Stimulated activated CD8-positive, alpha-beta memory T cell treated with anti-CD3 and anti-CD28 coated beads, Interleukin-2, amount 100 ng/mL, for 48 hours (primary cell): ENCODE measurements at regions not wholly inside any gene's neighbourhood (a gene's known extent, or its start where the extent isn't known, plus 50 kb on each side); places are given as distances from the start of the nearest gene placed in this dataset.

ENCODE experiments used
- DNase-seq, 2 donors: peaks; one replicate each; pipeline ENCODE4 v3.0.0-alpha.2; 2020; ENCODE audit warnings: low read depth in 2 of 2

DNA sequence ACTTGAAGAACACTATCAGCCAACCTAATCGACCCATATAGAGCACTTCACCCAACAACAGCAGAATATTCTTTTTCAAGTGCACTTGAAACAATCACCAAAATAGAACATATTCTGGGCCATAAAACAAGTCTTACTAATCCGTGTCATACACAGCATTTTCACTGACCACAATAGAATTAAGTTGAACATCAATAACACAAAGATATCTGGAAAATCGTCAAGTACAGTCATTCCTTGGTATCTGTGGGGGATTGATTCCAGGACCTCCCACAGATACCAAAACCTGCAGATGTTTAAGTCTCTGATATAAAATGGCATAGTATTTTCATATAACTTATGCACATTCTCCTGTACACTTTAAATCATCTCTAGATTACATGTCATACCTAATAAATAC lies 295.7 kb downstream of the BCL11B start:
- no peak for DNase-seq

DNA sequence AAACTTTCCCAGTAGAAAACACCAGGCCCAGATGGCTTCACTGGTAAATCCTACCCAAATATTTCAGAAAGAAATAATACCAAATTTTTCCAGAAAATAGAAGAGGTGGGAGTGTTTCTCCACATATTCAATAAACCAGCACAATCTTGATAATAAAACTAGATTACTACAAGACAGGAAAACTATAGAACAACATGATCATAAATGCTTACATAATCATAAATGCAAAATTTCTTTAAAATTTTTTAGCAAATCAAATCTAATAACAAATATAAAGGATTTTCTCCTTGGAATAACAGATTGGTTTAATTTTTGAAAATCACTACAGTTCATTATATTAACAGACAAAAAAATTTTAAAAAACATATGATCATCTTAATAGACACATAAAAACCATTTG lies 294.5 kb downstream of the BCL11B start:
- DNase-seq = no peak

DNA sequence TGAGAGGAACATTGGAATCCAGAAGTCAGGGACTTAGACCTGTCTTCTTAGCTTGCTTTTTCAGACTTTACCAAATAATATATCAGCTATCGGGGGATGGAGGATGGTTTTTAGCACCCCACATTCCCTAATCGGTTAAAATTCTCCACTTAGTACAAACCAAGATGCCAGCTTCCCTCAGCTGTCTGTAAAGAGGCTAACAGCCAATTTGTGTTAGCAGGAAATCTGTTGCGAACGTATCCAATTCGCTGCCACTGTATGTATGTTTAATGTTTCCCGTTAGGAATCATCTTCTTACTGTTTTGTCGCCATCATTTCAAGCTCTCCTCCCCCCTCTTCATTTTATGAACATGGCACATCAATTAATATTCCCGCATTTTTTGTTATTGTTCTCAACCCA lies 289.0 kb downstream of the BCL11B start:
- DNase-seq = no peak

DNA sequence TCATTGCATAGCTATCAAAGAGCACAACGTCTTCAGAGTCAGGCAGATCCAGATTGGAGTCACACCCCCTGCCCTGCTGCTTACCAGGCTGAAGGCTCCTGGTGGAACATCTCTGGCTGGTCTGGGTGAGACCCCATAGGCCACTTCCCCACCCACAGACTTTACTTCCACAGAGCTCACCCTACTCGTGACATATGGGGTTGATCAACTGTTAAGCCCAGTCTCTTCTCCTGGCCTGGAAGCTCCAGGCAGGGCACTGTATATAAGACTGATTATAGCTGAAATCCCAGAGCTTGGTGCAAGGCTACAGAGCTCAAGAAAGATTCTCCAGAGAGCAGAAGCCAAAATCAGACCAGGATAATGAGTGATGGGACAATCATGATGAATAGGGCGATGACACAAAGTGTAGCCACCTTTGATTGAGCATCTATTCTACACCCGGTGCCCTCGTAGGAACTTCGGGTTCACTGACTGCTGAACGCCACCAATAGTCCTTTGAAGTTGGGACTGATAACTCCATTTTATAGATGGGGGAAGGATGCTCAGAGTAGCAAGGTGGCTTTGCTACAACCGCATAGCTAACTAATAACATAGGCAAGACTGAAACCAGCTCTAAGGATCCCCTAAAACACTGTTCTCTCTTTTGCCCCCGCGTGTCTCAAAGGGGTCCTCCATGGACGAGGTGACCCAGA lies 287.8 kb downstream of the BCL11B start:
- no peak for DNase-seq

DNA sequence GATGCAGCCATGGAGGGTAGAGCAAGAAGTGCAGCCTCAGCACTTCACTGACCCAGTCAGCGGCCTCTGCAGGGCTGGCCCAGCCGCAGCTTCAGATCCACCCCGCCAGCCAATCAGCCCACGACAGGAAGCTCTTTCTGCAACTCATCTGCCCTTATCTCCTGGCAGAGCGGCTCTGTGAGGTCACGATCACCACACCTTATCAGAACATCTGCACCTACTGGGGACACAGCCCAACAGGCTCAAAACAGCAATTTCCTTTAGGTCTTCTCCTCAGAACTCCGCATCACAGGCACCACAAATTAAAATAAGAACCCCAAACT lies 287.3 kb downstream of the BCL11B start:
- peak; percentile 16 to 53 for DNase-seq

DNA sequence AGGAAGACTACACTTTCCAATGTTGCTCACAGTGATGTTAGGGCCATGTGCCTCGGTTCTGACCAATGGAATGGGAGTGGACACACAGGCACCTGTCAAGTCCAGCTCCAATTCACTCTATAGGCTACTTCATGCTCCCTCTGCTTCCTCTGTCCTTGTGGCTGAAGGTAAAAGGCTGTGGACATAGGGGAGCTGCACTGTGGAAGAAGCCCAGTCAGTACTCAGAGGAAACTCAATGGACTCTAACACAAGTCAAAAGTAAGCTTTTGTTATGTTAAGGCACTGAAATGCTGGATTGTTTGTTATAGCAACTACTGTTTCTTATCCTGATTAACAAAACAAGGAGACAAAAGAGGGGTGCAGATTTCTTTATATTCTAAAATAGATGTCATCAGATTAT lies 278.2 kb downstream of the BCL11B start:
- DNase-seq = no peak

DNA sequence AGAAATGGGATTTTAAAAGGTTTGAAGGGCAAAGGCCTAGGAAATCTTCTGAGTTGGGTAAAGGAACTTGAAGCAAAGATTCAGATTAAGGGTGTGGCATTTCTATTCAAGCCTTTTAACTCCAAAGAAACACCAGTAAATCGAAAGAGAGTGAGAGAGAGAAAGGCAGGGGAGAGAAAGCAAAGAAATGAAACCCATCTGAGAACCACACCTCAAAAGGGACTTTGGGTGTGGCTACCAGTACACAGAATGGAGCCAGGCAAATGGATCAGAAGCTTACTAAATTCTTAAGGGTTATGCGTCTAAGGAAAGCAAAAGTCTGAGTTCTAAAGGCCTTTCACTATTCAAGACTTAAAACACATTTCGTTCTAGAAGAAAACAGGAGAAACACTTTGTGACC lies 277.4 kb downstream of the BCL11B start:
- no peak for DNase-seq

DNA sequence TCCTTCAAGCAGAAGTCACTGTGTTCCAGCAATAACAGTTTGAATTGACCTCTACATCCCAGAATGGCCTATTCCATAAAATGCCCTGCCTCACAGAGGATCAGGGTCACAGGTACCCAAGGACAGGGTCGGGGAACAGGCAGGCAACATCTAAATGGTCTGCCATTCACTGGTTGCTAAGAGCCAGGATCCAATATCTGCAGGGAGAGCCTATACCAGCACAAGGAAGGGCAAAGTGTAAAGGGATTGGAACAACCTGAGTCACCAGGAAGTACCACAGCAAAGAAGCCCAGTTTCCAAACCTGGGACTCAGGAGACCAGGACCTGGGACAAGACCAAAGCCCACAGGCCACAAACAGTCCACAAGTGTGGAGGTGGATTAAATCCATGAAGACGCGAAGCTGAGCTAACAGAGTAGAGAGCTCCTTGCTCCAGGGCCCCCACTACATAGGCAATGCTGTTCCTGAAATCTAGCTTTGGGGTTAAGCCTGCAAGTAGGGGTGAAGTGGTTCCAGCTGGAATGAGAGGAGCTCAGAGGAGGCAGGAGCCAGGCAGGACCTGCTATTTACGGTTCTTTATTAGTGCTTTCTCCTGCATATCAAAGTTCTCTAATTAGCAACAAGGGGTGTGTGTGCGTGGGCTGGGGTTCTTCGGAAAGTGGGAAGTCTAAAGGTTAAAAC lies 274.3 kb downstream of the BCL11B start:
- no peak for DNase-seq

DNA sequence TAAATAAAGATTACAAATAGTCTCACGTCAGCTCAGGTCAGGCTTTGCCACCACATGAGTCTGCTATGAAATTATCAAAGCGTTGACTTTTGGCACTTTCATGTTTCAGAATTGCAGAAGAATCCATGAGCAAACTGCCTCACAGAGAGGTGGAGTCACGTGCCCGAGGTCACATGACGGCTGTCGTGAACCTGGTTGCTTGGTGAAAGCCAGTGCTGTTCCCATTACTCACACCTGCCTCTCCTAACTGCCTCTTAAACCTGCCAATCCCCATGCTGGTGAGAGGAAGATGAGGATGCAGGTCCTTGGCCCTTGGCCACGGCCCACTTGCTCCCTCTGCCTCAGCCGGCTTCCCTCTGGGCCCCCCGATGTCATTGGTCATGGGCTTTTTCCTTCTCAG lies 272.7 kb downstream of the BCL11B start:
- DNase-seq = no peak

DNA sequence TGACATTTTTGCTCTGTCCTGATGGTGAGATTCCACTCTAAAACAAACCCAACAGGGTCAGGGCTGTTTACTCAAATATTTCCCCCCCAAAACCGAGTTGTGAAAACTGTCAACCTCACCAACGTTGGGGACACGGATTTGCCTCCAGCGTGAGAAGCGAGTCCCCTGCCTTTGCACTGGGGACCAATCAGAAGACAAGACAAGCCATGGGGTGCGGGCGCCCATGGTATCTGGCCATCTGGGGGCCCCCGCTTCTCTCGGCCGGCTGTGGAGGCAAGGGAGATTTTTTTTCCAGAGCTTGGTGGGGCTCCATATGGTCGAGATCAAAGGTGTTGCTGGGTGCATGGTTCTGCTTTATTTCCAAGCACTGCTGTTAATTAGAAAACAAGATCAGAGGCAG lies 272.1 kb downstream of the BCL11B start:
- no peak for DNase-seq

DNA sequence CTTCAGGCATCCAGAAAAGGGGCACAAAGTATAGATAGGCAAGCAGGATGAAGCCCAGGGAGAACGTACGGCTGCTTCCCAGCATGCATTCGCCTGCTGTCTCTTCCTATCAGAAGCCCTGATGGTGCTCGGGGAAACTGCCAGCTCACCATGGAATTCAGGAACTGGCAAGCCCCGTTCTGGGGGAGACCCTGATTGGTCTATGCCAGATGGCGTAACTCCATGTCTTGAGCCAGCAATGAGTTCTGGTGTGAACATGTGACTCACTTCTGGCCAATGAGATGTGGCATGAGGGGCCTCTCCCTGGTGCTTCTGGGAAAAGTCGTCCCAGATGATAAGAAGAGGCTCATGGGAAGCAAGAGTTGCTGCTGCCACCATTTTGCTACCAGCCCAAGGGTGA lies 270.8 kb downstream of the BCL11B start:
- no peak for DNase-seq

DNA sequence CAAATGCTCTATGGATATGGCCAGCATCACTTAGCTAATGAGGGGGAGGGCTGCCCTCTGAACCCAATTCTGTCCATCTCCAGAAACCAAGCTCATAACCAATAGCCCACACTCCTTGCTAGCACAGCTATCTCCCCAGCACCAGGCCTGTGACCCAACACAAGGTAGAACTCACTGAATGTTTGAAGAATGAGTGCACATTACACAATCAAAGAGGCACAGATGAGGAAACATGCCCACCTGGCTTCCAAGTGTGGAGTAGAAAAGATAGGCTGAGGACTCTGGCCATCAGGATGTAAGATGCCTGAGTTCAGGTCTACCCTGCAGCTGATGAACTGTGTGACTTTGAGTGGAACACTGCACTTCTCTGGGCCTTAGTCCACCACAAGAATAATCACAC lies 268.4 kb downstream of the BCL11B start:
- DNase-seq = no peak

DNA sequence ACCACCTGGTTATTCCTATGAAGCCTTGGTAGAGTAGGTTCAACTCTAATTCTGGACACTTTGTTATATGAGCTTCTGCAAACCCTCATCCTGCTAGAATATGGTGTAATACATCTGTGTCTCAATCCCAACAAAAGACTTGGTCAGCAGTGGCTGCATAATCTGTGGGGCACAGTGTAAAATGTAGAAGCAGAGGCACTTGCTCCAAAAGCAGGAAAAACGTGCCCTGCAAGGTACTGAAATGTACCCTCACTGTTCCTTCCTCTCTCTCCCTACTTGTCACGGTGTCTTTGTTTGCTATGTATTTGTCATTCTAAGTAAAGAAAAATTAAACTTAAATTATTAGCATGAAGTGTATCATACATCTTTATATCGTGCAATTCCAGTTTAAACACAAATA lies 267.9 kb downstream of the BCL11B start:
- DNase-seq = no peak

DNA sequence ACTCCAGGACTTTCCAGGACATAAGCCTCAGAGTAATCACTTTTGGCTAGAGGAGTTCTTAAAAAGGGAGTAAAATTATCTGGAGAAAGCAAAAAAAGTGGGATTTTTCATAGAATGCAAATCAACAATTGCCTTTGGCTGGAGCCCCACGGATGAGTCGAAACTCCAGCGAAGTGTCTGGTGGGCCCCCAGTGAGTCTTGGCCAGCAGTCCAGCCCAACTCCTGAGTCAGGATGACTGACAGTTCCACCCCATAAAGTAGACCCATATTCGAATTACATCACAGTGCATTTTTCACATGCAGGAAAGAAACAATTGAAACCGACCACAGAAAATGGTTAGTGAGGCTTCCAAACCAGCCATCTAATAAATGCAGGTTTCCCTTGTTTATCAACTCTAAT lies 265.7 kb downstream of the BCL11B start:
- DNase-seq = no peak

DNA sequence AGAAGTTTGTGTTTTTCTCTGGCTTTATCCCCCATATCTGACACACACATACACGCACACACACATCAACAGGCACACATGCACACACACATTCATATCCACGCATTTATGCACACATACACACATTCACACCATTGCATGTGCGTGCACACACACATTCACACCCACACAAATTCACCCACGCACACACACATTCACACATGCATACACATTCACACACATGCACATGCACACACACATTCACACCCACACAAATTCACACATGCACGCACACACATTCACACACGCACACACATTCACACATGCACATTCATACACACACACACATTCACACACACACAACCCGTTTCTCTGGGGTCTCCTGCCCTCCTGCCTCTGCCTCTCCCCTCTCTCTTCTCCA lies 264.2 kb downstream of the BCL11B start:
- DNase-seq = no peak

DNA sequence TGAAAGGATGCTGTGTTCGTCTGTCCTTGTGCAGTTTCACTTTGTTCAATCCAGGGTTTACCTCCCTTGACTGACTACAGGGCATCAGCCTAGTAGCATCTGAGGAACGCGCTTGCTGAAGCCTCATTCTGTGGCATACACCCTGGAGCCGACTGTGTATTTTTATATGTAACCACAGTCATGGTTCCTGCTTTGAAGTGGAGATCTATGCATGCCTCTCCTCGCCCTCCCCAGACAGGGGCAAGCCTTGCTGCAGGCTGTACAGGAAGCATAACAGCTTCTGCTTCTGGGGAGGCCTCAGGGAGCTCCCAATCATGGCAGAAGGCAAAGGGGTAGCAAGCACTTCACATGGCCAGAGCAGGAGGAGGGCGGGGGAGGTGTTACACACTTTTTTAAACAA lies 262.1 kb downstream of the BCL11B start:
- no peak for DNase-seq

DNA sequence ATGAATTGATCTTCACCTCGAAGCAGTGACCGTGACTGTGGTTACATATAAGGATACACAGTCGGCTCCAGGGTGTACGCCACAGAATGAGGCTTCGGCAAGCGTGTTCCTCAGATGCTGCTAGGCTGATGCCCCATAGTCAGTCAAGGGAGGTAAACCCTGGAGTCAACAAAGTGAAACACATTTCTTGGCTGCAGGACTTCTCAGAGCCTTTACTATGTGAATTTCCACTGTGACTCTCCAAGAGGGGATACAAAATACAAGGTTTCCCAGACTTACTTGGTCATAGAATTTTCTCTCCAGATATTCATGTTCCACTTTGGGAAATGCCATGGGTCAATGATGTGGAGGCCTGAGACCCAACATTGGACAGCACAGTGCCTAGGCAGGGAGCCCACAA lies 260.6 kb downstream of the BCL11B start:
- no peak for DNase-seq

DNA sequence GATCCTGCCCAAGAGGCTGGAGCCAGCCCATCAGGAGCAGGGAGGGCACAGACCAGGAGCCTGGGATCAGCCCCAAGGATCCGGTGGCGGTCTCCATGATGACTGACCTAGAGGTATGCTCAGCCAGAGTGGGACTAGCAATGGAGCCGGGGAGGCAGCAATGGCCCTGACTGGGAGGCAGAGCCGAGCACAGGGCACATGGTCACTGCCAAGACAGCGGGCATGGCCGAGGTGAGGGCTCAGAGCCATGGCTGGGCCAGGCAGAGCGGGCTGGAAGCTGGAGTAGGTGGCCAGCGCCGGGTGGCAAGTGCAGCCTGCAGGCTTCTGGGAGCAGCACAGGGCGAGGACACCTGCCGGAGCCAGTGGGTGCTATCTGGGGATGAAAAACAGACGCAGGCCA lies 259.3 kb downstream of the BCL11B start:
- no peak for DNase-seq

DNA sequence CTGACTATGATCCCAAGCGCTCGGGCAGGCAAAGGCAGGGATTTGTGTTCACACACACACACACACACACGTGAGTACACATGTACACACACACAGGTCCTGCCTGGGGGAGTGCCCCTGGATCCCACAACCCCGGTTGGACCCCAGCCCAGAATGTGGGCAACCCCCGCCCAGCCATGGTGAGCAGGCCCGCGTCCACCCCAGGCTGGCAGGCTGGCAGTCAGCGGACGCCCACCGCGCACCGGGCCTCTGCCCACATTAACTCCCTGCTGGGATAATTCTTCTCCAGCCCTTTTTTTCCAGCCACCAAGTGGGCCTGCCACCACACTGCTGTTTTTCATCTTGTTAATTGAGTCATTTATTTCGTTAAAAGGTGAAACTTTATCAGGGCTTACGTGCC lies 256.2 kb downstream of the BCL11B start:
- DNase-seq = no peak

DNA sequence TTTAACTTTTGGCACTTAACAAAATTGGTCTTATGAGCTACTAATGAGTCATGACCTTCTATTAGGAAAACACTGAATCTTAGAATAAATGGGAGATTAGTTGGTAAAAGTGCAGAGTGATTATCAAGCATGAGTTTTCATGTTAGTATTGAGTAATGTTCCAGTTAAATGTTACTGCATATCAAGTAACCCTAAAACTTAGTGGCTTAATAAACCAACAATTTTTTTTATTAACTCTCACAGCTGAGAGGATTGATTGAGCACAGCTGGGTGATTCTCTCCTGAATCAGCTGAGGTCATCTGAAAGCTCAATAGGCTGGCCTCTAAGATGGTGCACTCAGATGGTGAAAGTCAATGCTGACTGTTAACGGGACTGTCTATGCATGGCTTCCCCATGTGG lies 248.6 kb downstream of the BCL11B start:
- DNase-seq = no peak

DNA sequence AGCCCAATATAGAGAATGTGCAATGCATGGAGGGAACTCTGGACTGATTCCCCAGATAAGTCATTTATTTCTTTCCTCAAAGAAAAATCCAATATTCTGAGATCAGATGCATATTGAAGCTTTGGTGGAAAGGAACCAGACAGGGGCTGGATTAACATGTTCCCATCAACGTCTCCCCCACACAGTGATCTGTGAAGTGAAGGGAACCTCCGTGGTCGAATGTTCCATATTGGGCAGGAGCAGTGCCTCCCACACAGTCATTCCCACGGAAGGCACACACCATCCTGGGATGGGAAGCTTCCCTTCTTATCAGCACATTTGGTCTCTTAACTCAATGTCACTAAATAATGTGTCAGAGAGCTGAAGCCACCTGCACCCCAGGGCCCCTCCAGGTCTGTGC lies 247.1 kb downstream of the BCL11B start:
- no peak for DNase-seq

DNA sequence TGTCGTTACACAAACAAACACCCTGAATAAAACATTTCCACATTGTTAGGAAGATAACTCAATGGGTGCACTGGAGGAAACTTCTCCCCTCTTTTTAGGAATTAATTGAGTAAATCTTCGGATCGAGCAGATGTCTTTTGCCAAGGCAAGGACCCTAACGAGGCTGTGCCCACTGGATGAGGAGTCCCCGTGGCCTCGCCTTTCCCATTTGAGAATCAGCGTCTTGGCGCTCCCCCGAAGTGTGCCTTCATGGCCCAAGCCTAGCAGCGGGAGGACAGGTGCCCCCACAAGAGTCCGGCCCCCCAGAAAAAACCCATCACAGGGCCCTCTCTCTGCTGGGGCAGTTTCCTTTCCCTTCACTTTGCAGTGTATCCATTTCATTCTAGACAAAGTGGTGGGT lies 246.6 kb downstream of the BCL11B start:
- no peak for DNase-seq

DNA sequence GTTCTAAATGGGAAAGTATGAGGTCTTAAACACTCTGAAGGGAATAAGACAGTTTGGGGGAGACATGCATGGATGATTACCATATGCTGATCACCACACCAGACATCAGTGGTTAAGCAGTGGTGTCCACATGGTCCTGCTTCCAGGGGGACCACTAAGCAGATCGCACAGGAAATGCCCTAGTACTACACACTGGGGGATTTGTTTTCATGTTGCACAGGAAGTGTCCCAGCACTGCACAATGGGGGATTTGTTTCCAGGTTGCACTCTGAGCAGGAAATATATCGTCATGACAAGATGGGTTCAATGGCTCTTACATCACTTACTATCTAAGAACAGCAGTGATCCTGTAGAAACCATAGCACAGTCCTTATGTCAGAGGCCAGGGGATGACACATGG lies 245.5 kb downstream of the BCL11B start:
- DNase-seq = no peak

DNA sequence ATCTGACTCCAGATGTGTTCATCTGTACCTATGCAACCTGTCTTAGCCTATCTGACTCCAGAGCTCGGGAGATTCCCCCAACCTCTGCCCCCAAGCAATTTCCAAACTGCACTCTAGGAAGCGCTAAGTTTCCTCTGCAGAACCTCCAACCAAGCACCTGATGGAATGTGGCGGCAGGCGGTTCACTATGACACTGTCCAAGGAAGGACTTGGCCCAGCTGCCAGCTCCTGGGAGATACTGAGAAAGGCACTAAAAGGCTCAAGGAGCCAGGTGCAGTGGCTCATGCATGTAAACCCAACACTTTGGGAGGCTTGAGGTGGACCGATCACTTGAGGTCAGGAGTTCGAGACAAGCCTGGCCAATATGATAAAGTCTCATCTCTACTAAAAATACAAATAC lies 244.0 kb downstream of the BCL11B start:
- DNase-seq = no peak
